ENCODE measurements at regions not wholly inside any gene's neighbourhood (a gene's known extent, or its start where the extent isn't known, plus 50 kb on each side); places are given as distances from the start of the nearest gene placed in this dataset.
"Not testable (repeated sequence)": the region's sequence is repeated elsewhere in the genome, so short reads cannot be mapped to it uniquely, and the experiment has no call there.

DNA sequence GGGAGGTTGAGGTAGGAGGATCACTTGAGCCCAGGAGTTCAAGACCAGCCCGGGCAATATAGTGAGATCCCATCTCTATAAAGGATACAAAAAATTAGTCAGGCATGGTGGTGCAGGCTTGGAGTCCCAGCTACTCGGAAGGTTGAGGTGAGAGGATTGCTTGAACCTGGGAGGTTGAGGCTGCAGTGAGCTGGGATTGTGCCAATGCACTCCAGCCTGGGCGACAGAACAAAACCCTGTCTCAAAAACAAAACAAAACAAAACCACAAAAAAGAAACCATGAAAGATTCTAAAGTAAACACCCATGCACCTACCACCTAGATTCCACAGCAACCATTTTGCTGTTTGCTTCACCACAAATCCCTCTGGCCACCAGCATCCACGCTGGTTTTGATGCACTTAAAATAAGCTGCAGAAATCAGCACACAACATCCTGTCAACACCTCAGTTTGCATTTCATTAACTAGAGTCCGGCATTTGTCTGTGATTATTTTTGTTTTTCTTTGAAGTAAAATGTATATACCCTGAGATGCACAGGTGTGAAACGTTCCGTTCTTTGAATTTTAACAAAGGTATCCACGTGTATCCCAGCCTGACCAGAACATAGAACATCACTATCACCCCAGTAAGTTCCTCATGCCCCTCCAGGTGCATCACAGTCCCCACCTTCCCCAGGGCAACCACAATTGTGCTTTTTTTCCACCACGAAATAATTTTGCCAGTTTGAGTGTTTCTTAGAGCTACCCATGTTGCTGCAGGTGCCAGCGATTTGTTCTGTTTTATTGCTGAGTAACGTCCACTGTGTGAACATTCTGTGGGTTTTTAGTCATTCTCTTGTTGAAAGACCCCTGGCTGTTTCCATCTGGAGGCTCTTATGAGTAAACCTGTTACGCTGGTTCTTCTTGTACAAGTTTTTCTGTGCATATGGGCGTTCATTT lies 191.5 kb downstream of the SEC14L1 start:
- peaks cover 0 to 35% (median 12%) of the 10 kb centered on the region in 9 donors for H3K4me1 ChIP-seq
- H3K4me3 ChIP-seq = peak overlapping the region in 2 of 10 donors; percentile 31 to 36
- TF ChIP-seq CTCF (IDR thresholded peaks at IDR 0.05) = no peak
- WGBS, 2 donors = 85 to 86% methylated on average over 13 of the region's 13 CpGs
- H3K9me3 ChIP-seq = peaks cover 0 to 16% (median 4%) of the 10 kb centered on the region in 11 donors
- no peaks in the 10 kb centered on the region for H3K27me3 ChIP-seq
- no peaks in the 10 kb centered on the region for H3K36me3 ChIP-seq
- peak in 1 of 8 donors; percentile 23 for ATAC-seq
- DNase-seq = peak in 1 of 2 donors; percentile 2
- H3K27ac ChIP-seq = peak overlapping the region in 5 of 10 donors; percentile 38 to 80 (median 62)
- intact Hi-C loops (cut with DNase I) = loop anchor here in 8 of 10 donors (2.0 to 10.0 kb wide), 8 partner anchors 40 to 682 kb away; no protein-coding TSS in a partner anchor

- no peak for DNase-seq
- TF ChIP-seq CTCF (IDR thresholded peaks at IDR 0.05) = no peak
- Histone ChIP-seq H3K9me3 (peaks cover 0 to 20% (median 4%) of the 10 kb centered on the region in 11 donors), H3K4me3 (no peak overlapping the region), H3K27ac (peak overlapping the region in 1 of 10 donors; percentile 80), H3K36me3 (no peaks in the 10 kb centered on the region), H3K27me3 (no peaks in the 10 kb centered on the region), H3K4me1 (peaks cover 0 to 35% (median 12%) of the 10 kb centered on the region in 9 donors)
- intact Hi-C loops (cut with DNase I) = loop anchor here in 8 of 10 donors (2.0 to 10.0 kb wide), 8 partner anchors 39 to 682 kb away; no protein-coding TSS in a partner anchor
- 91% methylated on average over 7 of the region's 7 CpGs for WGBS, 2 donors
- ATAC-seq = no peak
Measured at GRCh38 chr17:77332981-77333685, 192.4 kb downstream of the SEC14L1 start.

GRCh38 chr17:77337150-77337549 lies 196.4 kb downstream of the SEC14L1 start:
- intact Hi-C loops (cut with DNase I) = loop anchor here in 2 of 10 donors (10.0 kb wide), 2 partner anchors 48 to 678 kb away; no protein-coding TSS in a partner anchor
- ATAC-seq (no peak), DNase-seq (no peak)
- Histone ChIP-seq H3K27me3 (no peaks in the 10 kb centered on the region), H3K4me3 (no peak overlapping the region), H3K9me3 (peaks cover 0 to 20% (median 4%) of the 10 kb centered on the region in 11 donors), H3K36me3 (no peaks in the 10 kb centered on the region), H3K27ac (no peak overlapping the region), H3K4me1 (peaks cover 0 to 36% (median 5%) of the 10 kb centered on the region in 9 donors)
- no peak for TF ChIP-seq CTCF (IDR thresholded peaks at IDR 0.05)
- WGBS, 2 donors = 97 to 99% methylated on average over 2 of the region's 2 CpGs

GRCh38 chr17:77341069-77341541 lies 200.3 kb downstream of the SEC14L1 start:
- intact Hi-C loops (cut with DNase I) = no loop called here
- Histone ChIP-seq H3K27ac (no peak overlapping the region), H3K36me3 (no peaks in the 10 kb centered on the region), H3K27me3 (no peaks in the 10 kb centered on the region), H3K4me3 (no peak overlapping the region), H3K4me1 (peaks cover 0 to 31% (median 20%) of the 10 kb centered on the region in 9 donors), H3K9me3 (peaks cover 0 to 16% (median 4%) of the 10 kb centered on the region in 11 donors)
- ATAC-seq (no peak), DNase-seq (no peak)
- TF ChIP-seq CTCF (IDR thresholded peaks at IDR 0.05) = no peak
- 79 to 80% methylated on average over 10 of the region's 10 CpGs for WGBS, 2 donors

DNA sequence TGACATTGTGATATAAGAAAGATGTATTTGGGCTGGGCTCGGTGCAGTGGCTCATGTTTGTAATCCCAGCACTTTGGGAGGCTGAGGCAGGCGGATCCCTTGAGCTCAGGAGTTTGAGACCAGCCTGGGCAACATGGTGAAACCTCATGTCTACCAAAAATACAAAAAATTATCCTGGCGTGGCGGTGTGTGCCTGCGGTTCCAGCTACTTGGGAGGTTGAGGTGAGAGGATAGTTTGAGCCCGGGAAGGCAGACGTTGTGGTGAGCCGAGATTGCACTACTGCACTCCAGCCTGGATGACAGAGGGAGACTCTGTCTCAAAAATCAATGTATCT lies 201.9 kb downstream of the SEC14L1 start:
- intact Hi-C loops (cut with DNase I) = not testable (repeated sequence)
- H3K27ac ChIP-seq = peak overlapping the region in 4 of 10 donors; percentile 4 to 83 (median 46)

More for the DNA sequence above, 201.9 kb downstream of the SEC14L1 start:
- not testable (repeated sequence) for H3K36me3 ChIP-seq, DNase-seq, H3K27me3 ChIP-seq, H3K4me3 ChIP-seq, H3K9me3 ChIP-seq, ATAC-seq
- peaks cover 0 to 31% (median 20%) of the 10 kb centered on the region in 9 donors for H3K4me1 ChIP-seq
- WGBS, 2 donors = 81% methylated on average over 8 of the region's 8 CpGs
